ENCODE measurements at regions not wholly inside any gene's neighbourhood (a gene's known extent, or its start where the extent isn't known, plus 50 kb on each side); places are given as distances from the start of the nearest gene placed in this dataset.

DNA sequence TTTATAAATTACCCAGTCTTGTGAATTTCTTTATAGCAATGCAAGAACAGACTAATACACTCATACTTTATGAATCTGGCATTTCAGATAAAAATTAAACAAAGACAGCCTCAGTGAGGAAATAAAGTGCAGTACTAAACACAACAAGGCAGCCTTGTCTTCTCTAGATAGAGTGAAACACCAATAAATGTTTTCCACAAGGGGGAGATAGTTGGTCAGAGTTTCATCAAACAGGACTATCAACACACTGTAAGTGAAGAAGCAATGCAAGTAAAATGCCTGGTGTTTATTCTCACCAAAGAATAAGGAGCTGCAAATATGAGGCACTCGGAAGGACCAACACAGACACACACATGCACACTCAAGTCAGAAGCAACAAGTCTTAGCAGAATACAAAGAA, 62.8 kb downstream of the FAM9B start:
- no peak for DNase-seq

- DNase-seq: no peak
These were observed 64.5 kb downstream of the FAM9B start for GRCh38 chrX:8969378-8969777.

GRCh38 chrX:8967461-8967860, 66.5 kb downstream of the FAM9B start:
- no peak for DNase-seq

DNA sequence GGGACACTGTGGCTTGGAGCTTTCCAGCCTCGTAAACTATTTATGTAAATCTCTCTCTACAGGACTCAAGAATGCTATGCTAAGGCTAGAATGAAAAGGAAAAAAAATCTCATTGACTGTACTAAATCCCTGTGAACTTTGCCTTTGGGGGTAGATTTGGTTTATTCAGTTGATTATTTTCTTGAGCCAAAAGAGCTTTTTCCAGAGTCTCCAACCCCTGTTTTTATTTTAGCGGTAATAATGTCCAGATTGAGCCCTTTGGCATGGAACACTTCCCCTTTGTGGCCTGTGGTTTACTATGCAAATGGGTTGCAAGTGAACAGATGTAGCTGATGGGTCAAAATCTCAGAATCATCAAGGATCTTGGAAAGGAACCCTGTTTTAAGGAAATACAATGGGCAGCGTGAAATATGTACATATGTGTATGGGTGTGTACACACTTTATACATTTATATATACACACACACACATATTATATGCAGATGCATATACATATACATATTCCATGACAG, 72.9 kb downstream of the FAM9B start:
- no peak for DNase-seq

DNA sequence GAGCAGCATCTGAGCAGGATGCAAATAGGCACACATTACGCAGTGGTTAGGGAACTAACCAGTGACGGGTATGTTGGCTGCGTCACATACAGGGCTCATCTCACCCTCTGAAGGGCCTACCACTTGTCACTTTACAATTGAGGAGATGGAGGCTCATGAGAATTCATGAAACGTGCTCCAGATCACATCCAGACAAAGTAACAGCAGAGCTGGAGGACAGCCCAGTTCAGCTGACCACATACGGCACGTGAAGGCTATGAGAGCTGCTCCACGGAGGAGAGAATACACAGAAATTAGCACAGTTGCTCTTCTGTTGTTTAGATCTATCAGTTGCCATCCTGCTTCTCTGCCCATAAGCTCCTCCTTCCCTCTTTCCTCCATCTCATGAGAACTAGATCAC, 78.4 kb downstream of the FAM9B start:
- no peak for DNase-seq

DNA sequence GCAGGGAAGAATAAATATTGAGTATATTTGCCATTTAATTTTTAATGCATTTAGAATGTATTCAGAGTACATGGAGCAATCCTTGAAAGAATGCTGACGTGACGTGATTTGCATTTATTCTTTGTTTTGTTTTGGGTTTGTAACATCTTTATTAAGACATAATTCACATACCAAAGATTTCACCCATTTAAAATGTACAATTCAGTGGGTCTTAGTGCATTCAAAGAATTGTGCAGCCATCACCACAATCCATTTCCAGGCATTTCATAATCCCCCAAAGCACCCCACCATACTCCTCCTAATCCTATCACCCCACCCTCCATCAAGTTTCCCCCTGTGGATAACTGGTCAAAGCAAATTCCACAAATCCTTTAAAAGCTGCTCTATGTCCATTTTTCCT, 87.4 kb downstream of the FAM9B start:
- no peak for DNase-seq

DNA sequence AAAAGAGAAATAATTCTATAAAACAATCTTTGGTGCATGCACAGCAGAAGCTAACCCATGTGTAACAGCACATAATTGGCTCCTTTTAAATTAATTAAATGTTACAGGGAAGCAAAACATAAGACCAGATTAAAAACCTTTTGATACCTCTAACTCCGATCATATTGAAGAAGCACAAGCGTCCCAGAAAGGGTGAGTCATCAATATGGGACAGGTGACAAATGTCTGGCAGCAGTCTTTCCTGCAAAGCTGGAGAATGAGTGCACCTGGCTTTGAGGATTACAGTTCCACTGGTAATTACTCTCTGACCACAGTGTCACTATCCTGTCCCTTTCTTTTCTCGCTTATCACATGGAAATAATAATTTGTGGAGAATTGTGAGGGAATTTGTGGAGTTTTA, 94.6 kb downstream of the FAM9B start:
- DNase-seq: no peak

DNA sequence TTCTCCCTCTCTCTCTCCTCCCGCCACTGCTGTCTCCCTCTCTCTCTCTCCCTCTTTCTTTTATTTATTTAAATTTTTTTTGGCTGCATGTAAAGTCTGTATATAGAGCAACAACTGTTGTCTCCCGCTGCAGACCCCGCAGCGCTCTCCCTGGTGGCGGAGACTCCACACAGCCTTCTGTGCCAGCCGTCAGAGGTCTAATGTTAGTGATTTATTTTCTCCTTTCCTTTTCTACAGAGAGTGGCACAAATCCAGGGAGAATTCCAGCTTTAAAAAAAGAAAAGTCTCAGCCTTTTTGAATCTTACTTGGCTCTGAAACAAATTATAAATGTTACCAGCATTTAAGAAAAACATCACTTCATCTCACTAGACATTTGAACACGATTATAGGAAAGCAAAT, 106.2 kb downstream of the FAM9B start:
- DNase-seq: no peak

DNA sequence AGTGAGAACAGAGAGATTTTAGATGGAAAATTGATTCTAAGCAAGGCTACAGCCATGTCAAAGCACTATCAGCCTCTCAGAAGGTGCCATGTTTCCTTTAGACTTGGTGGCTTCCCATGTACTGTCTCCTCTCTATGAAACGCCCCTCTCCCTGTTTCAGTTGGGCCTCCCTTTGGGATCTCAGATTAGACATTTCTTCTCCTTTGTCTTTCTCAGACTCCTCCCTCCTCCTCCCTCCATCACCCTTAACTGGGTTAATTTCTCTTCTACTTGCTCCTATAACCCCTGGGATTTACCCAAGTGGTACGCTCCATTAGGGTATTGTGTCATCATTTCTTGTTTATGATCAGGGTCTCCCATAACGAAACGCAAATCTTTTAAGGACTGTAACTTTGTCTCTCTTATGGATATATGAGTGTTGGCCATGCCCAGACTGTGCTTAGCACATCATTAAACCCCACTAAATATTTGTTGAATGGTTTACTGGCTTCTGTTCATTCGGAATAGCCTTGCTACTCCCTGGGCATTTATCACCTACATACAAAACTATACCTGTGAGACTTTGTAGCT, 106.8 kb downstream of the FAM9B start:
- no peak for DNase-seq

- no peak for DNase-seq
These were observed 112.3 kb downstream of the FAM9B start for GRCh38 chrX:8921615-8922014.

GRCh38 chrX:8919801-8920200, 114.1 kb downstream of the FAM9B start:
- no peak for DNase-seq

DNA sequence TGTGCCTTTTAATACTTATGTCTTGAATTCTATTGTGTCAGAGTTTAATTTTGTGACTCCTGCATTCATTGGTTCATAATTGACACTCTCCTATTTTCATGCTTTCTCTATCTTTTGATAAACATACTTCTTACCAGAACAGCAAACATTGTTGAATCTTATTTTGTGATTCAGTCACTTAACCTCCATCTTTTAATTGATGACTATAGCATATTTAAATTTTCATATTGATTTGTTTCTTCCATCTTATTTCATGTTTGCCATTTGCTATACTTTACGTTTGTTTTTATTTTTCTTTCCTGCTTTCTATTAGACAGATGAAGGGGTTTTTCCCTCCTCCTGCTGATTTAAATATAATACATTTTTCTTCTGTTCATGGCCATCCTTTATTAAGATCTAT, 115.5 kb upstream of the FAM9A start:
- no peak for DNase-seq

DNA sequence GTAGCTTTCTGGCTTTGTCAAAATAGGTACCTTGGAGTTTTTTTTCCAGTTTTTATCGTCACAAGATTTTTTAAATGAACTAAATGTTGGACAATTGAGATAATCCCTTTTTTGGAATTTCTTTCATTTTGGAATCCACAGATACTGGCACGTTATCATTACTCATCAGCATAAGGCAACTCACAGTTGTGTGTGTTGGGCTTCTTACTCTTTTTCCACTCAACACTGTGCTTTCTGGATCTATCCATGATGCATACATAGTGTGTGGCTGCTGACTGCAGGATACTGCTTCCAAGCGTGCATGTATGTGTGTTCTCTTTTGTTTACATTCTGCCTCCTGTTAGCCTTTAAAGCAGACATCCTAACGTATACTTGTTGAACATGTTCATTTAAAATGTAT, 113.5 kb upstream of the FAM9A start:
- no peak for DNase-seq

GRCh38 chrX:8913655-8914409, 112.6 kb upstream of the FAM9A start:
- DNase-seq: no peak

- no peak for DNase-seq
These were observed 106.5 kb upstream of the FAM9A start for GRCh38 chrX:8907688-8908087.

- DNase-seq: no peak
These were observed 105.2 kb upstream of the FAM9A start for GRCh38 chrX:8906299-8906938.

DNA sequence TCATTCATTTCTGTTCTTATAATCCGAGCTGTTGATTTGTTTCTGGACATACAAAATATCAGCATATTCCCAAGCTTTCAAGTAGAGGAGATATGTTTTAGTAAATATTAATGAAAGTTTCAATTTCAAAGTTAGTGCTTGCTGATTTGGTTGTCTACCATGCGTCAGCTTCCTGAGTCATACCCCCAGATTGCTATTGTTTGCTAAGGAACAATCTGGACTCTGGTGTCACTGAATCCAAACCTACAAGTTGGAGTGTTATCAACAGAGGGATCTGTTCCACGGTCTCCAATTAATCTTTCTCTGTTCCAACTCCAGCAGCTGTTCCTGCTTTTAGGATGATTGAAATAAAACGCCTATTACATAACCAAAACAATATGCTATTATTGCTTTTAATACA, 96.1 kb upstream of the FAM9A start:
- DNase-seq: no peak

DNA sequence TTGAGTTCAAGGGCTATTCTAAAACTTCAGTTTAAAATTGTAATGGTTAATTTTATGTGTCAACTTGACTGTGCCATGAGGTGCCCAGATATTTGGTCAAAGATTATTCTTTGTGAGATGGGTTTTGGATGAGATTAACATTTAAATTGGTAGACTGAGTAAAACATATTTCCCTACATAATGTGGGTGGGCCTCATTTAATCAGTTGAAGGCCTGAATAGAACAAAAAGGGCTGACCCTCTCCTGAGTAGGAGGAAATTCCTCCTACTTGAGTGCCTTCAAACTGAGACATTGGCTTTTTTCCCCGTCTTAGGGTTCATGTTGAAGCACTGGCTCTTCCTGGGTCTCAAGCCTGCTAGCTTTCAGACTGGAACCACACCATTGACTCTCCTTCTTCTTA, 89.6 kb upstream of the FAM9A start:
- no peak for DNase-seq

- DNase-seq: no peak
These were observed 85.8 kb upstream of the FAM9A start for GRCh38 chrX:8887004-8887403.

DNA sequence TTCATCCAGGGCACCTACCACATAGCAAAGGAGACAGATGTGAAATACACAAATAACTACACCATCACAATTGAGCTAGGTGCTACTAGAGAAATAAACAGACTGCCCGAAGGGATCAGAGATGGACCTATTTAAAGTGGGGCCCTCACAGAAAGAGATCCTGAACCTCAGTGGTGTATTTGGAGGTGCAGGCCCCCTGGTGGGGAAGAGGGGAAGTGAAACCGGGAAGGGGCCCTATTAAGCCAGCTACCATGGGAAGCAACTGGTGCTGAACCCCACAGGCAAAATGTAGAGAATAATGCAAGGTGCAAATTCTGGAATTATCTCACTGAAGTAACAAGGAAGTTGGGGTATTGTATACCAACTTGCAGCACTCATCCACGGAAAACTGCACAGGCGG, 78.6 kb upstream of the FAM9A start:
- peak; percentile 7 for DNase-seq

DNA sequence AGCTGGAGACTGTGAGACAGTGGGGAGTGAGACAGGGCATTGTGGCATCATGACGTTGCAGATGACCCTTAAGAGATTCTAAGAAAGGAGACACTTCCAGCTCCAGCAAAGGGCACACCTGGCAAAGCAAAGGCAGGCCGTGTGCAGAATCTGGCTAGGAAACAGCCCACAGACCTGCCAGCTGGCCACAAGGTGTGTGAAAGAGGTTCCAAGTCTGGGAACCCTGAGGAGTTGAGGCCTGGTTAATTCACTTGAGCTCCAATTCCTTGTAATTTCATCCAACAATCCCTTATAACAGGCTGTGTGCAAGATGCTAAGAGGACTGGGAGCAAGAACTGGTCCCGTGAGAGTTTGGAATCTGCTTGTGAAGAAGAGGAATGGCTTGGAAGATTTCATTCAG, 72.8 kb upstream of the FAM9A start:
- no peak for DNase-seq

- DNase-seq: no peak
These were observed 71.9 kb upstream of the FAM9A start for GRCh38 chrX:8873102-8873501.

DNA sequence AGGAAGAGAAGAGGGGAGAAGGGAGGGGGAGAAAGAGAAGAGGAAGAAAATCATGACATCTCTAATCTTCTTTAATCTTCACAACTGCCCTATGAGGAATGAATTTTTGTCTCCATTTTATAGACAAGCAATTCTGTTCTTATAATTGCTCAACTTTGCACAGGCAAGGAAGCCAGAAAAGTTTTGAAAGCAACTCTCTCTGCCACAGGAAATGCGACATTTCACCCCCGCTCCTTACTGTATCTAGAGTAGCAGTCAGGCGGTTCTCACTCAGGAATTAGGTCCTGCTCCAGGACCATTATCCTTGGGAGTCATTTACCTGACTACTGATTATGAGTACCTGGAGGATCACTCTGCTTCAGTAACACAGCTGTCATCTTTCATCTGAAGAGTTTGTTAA, 69.2 kb upstream of the FAM9A start:
- no peak for DNase-seq

DNA sequence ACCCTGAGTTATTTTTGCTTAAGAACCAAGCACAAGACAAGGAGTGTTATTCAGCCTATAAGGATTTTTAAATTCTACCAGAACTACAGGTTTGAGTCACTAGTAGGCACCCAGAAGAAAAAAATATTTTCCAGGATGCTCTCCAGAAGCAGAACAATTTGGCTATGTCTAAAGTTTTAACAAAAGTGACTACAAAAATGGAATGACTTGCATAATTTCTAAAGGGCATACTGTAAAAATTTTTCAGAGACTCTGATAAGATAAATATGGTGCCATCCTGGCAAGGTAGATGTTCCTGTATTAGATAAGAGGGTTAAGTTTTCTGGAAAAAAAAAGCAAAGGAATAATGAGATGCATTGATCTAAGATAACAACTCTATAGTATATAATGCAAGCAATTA, 68.6 kb upstream of the FAM9A start:
- no peak for DNase-seq
